B cell (primary cell): ENCODE measurements at regions not wholly inside any gene's neighbourhood (a gene's known extent, or its start where the extent isn't known, plus 50 kb on each side); places are given as distances from the start of the nearest gene placed in this dataset.

Source experiments
- CTCF ChIP-seq: fragments of 200-600 bp; IDR thresholded peaks from one replicate; pipeline ENCODE4 v1.8.0; 2022; ENCODE audit warnings: antibody characterized with exemption, mild to moderate bottlenecking
- EZH2 ChIP-seq: IDR thresholded peaks from 2 replicates; pipeline ENCODE4 v1.6.1; 2012; ENCODE audit warnings: borderline replicate concordance, low read depth, mild to moderate bottlenecking, moderate library complexity, low read length; ENCODE audit not compliant: insufficient read depth, poor library complexity, severe bottlenecking

- TF ChIP-seq CTCF (no peak), EZH2 (no peak)
Measured at GRCh38 chr7:153473185-153473584, 579.0 kb upstream of the DPP6 start.
